HG02870 (cell line): ENCODE measurements at regions not wholly inside any gene's neighbourhood (a gene's known extent, or its start where the extent isn't known, plus 50 kb on each side); places are given as distances from the start of the nearest gene placed in this dataset.

Source experiments
- ATAC-seq: cut with Tn5 transposase; IDR thresholded peaks from one replicate; pipeline ENCODE4 v1.9.1; 2021; ENCODE audit warnings: mild to moderate bottlenecking, moderate library complexity; ENCODE audit not compliant: unreplicated experiment

DNA sequence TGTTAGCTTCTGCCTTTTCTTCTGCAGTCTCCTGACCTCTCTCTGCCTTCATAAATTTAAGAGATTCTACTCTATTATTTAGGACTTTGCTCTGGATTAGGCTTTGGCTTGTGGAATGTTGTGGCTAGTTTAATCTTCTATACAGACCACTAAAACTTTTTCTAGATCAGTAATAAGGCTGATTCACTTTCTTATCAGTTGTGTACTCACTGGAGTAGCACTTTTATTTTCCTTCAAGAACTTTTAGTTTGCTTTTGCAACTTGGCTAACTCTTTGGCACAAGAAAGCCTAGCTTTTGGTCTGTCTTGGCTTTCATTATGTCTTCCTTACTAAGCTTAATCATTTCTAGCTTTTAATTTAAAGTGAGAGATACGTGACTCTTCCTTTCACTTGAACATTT, 265.5 kb upstream of the TBC1D5 start:
- no peak for ATAC-seq

DNA sequence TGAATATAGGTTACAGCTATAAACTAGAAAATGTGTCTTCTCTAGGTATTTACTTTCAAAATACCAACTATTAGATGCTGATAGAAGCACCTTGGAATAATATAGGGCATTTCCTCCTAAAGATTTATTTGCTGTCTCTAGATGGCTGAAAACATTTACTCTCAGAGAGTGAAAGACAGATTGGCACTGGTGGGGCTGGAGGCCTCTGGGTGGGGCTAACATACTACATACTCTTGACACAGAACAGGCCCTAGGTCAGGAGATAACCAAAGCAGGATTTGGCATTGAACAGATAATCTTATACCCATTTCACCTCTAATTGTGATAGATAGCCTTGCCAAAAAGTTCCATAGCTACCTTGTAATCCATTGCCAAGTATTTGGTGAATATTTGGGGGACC, 253.3 kb upstream of the TBC1D5 start:
- ATAC-seq: no peak

DNA sequence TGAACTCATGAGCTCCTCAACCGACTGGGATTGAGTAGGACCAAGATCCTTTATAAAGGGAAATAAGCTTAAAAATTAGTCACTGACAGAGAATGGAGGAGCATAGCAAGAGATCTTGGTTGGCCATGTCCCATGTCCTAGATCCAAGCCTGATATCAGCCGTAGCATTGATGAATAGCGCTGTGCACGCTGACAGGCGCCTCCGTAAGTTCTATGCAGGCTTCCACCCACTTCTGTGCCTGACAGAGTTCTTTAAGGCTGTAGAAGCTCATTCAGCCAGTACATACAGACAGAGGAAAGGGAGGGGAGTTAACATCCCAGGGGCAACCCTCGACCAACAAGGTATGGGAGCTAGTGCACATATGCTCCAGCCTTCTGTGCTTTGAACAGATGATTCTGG, 251.7 kb upstream of the TBC1D5 start:
- ATAC-seq: no peak

DNA sequence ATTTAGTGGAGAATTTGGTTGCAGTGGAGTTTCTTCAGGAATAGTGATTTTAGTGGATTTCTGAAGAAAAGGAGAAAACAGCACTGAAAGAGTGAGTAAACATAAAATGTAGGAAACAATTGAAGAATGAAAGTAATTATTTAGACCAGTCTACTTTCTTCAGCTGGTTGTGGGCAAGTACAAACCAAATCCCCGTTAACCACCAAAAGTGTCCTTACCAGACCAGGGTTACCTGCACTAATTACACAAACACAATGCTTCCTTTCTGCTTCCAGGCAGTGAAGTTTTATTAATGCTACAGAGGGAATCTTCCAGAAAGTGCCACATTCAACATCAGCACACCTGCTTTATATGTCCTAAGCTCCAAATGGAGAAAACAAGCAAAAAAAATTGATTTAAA, 248.0 kb upstream of the TBC1D5 start:
- no peak for ATAC-seq

DNA sequence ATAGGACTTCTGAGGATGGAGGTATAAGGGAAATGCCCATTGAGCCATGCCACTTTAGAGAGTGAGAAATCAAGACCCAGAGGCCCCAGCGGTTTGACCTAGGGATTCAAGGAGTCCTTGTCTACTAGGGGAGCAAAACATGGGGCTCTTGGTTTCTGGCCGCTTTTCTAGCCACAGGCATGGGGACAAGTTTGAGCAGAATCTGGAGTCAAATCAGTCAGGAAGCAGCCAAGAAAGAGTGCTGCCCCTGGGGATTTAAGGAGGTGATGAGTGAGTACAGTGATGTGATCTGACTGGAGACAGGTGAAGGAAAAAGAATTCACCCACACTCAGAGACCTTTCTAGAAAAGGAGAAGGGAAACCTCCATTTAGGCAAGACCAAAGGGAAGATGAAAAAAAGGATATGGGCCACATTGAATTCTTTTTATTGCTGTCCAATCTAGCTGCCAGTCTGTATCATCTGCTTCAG, 244.0 kb upstream of the TBC1D5 start:
- ATAC-seq: no peak

DNA sequence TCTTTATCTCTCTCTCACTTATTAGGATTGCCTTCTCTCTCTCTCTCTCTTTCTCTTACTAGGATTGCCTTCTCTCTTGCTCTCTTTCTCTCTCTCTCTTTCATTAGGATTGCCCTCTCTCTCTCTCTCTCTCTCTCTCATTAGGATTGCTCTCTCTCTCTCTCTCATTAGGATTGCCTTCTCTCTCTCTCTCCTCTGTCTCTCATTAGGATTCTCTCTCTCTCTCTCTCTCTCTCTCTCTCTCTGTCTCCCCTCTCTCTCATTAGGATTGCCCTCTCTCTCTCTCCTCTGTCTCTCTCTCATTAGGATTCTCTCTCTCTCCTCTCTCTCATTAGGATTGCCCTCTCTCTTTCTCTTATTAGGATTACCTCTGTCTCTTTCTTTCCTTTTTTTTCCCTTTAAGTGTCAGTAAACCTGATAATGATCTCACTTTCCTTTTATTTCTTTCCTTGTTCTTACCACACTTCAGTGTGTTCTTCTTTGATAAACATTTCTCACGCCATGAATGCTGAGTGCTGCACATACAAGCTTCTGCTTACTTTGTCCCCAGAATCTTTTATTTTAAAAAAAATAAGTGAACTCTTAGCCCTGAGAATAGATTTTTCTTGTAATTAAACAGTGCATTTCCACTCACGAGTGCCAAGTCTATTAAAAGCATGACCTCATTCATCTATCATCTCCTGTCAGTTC, 243.4 kb upstream of the TBC1D5 start:
- ATAC-seq: no peak

DNA sequence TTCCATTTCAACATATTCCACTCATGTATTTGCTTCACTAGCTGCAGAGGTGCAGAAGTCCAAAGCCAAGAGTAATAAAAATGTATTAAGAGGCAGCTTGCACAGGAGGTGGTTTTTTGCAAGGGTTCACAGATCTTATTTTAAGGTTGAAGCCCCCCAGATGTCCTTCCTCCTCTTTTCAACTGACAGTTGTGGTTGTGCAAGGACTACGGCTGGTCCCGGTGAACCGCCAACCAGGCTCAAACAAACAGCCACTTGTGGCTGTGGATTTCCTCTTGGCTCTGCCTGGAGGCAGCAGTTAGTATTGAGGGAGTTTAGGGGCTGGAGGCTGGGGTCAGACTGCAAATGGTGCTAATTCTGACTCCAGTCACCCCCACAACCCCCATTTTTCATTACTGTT, 240.7 kb upstream of the TBC1D5 start:
- ATAC-seq: no peak

DNA sequence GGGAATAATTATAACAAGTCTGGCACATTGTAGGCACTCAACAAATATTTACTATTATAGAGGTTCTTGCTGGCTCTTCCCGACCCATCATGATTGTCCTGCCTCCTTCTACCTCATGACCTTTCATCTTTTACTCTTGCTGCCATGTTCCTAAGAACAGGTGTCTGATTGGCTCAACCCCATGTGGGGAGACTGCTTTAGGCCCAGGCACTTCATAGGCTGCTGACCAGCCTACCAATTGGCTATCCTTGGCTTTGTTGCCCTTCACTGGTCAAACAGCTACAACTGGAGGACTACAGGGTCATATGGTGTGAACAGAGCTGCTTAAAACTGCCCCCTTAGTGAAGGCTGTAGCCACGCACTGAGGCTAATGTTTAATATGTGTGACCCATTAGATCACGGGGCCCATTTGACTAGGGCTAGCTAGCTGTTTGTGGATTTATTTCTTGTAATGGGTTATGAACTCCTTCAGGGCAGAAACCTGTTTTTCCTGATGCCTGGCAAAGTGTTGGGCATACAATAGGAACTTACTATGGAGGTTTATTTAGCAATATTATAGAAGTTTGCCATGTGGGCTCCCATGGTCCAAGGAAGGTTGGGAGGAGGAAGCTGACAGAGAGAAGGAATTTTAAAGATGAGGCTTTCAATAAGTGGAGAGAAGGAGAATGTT, 239.9 kb upstream of the TBC1D5 start:
- ATAC-seq: no peak

DNA sequence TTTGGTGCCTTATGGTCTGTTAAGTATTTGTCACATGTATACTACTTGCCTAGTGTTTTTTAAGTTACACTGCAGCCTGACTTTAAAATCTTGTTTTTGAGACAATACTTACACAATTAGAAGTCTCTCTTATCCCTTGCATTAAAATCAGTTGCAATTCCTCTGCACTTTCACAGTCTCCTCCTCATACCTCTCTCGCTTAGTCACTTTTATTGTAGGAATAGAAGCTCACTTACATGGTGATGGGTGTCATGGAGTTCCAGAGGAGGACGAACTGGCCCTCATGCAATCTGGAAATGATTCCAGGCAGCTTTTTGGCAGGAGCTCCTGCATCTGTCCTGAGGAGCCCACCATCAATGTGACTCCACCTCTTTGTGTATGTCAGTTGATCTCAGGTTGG, 238.4 kb upstream of the TBC1D5 start:
- ATAC-seq: no peak

DNA sequence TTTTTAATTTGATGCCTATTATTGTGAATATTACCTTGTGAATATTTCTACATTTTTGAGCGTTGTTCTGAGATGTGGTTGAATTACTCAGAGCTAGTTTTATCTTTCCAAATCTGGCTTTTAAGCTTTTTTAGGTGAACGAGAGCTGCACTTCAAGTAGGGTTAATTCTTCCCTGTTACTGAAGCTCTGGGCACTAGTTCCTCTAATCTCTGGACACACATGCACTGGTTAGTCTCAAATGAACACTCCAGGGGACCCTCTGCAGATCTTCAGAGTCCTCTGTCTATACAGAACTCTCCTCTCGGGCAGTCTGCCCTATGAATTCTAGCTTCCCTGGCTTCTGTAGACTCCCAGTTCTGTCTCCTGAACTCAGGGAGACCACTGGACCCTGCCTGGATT, 237.5 kb upstream of the TBC1D5 start:
- no peak for ATAC-seq

DNA sequence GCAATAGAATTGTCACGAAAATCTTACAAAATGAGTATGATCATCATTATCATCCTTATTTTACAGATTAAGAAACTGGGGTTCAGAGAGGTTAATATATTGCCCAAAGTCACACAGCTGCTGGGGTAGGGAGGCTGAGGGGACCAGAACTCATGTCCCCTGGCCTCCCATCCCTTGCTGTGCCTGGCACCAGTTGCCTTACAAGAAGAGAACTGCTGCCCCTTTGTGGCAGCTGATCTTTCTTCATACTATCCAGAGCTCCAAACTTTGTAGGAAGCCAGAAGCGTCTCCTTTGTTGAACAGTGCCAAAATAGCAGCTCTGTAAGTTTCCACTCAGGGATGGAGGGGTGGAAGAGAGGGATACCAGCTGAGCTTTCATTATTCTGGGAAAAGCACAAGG, 236.8 kb upstream of the TBC1D5 start:
- no peak for ATAC-seq

DNA sequence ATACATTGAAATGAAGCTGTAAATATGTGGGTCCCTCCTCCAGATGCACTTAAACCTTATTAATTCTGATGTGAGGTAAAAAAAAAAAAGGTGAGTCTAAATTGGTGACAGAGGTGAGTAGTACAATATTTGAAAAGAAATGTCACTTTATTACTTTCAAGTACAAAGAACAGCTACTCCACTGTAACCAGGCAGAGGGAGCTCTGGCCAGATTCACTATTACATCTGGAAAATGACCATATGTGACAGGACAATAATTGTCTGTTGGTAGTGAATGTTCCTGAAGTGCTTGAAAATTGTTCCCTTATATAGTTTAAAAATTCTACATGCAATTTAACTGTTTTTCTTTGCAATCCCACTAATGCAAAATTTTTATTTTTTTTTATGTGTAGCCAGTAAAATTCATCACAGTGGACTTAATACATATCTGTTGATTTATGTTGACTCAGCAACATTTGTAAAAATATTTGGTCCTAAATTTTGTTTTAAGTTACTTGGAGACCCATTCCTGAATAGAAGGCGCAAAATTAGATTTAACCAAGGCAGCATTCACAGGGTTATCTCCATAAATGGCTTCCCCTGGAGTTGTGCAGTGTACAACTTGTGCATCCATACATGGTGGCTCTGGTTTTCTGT, 231.9 kb upstream of the TBC1D5 start:
- no peak for ATAC-seq

DNA sequence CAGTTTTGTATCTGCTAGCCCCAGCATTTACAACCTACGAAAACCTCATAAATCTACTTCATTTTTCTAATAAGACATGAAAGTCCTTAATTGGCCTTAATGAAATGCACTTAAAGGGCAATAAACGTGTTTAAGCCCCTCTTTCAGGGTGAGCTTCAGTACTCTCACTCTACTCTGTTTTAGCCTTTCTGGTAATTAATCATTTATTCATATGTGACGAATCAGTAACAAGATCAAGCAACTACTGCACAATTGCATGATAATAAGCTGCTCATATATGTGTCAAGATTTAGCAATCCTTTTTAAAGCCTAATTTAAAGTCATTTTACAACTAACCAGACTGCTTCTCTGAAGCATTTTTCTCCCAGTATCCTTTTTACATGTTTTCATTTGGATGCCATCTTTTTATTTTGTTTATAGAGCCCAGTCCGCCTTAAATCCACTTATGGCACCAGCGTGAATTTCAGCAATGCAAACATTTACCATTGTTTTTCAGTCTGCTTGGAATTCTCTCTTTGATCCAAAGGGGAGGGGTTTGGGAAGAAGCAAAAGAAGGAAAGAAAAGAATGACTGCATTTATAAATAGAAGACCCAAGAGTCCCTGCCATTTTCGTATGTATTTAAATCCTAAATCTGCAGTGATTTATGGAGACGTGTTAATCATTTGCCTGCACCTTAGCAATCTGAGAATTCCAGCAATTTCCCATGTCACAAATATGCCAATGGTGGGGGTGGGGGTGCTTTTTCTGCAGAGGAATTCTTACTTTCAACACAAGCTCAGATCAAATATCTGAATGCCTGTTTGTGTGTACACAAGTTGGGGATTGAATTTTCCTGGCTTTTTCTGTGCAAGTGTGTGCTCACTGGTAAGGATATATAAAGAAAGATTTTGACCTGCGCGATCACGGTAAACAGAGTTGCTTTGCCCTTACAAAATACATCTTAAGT, 230.8 kb upstream of the TBC1D5 start:
- no peak for ATAC-seq

DNA sequence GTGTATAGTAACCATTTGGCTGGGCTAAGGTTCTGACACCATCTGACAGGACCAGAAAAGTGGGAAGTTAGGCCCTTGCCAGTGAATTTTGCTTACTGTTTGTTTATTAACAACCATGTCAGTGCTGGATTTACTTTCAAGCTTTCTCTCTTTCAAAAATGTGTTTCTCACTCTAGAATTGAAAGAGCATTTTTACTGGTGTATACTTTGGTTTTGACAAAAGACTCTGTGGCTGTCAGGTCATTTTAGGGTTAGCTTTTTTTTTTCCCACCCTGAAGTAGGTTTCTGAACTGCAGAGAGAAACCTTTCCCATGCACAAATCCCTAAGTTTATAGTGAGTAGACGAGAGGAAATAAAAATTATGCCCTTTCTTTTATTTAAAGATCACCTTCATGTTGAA, 230.0 kb upstream of the TBC1D5 start:
- no peak for ATAC-seq

DNA sequence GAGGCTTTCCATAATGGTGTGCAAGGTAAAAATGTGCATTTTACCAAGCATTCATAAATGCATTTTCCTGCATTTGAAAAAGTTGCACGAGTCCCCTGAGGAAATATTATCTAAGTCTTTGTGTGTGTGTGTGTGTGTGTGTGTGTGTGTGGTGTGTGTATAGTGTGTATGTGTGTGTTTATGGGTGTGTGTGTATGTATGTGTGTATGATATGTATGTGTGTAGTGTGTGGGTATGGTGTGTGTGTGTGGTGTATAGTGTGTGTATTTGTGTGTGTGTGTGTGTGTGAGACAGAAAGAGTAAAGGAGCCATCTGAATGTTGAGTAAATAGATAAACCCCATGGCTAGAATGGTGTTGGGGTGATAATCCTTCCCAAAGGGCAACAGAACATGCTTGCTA, 229.6 kb upstream of the TBC1D5 start:
- ATAC-seq: no peak

DNA sequence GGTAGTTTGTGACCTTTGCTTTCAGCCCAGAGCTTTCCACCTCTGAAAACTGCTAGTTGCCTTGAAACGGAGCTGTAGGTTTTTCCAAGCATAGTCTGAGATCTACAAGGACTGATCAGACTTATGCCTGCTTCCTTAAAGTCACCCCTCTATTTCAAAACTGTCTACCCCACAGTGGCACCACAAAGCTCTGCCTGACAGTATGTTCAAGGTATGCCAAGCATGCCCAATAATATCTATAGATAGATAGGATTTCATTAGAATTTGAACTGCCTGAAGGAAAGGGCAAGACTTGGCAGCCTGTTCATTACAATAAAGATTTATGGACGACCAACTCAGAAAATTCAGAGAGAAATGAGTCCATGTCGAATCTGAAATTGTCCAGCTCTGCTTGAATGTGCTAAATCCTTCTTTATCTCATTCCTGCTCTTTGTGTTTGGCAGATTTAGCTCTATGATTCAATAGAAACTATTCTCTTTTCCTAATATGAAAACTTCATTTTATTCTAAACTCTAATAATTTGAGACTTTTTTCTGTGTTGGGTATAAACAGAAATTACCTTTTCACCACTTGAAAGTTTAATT, 227.6 kb upstream of the TBC1D5 start:
- no peak for ATAC-seq

DNA sequence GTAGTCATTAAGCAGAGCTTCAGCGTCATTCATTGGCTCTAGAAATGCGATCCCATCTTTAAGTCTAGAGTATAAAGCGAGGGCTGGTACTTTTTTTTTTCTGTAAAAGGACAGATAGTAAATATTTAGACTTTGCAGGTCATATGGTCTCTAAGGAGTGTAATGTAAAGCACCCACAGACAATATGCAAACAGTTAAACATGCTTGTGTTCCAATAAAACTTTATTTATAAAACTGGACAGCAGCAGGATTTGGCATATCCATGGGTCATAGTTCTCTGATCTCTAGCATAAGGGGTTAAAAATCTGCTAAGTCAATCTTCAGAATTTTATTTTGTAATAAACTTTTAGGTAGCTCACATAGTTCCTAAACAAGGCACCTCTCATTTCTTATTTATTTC, 226.8 kb upstream of the TBC1D5 start:
- no peak for ATAC-seq

DNA sequence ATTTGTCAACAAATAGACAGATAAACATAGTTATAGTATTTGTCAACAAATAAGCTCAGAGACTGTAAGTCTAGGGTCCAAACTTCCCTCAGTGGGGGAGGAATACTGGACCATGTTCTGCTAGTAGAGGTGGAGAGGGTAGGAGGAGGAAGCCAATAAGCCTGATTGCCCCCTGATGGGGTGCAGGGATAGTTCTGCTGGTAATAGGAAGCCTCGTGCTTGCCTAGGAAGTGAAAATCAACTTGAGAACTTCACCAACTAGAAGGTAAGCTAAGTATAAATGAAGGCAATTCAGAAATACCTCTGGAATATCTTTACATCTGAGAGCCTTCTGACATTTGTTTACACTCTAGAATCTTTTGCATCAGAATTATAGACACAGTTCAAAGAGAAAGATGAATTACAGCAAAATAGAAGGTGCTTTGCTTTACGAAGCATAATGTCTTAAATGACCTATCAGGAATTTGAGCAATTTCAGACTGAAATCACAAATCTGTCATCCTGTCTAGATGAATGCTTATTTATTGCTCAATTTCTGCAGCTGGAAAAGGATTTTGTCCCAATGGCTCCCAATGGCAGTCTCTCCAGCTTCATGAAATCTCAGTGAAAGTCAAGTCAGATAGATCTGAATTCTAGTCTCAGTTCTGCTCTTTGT, 225.6 kb upstream of the TBC1D5 start:
- no peak for ATAC-seq

DNA sequence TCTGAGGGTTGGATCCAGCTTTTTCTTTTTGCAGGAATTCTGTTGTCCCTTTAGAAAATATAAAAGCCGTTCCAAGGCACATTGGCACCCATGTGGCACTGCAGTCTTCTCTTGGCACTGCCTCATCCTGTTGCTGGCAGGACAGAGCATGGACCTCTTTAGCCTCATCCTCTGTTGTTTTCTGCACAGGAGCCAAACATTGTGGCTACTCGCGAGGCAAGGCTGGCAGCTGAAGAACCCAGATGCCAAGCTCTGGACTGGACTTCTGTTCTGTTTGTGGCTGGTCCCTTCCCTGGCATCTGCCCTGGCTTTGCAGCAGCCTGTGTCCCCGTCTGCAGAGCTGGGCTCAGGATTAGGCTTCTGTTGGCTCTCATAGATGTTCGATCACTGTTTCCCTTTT, 224.7 kb upstream of the TBC1D5 start:
- ATAC-seq: no peak

DNA sequence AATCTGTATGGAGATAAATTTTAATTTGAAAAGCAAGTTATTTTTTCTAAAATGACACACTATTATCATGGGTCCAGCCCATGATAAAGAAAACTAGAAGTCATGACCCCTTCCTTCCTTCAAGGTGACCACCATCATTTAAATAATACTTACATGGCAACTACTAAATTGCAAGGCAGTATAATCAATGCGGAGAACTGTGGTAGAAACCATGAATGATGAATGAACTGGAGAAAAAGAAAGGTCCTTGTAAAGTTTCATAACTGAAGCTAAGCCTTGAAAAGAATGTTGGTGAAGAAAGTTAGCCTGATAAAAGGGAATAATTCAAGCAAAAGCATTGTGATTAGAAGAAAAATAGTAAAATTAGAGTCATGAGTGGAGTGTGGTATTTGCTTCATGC, 222.9 kb upstream of the TBC1D5 start:
- no peak for ATAC-seq
